ENCODE measurements at regions not wholly inside any gene's neighbourhood (a gene's known extent, or its start where the extent isn't known, plus 50 kb on each side); places are given as distances from the start of the nearest gene placed in this dataset.
A peak's percentile ranks its signal among the peaks of the same experiment; 100 is the strongest.

DNA sequence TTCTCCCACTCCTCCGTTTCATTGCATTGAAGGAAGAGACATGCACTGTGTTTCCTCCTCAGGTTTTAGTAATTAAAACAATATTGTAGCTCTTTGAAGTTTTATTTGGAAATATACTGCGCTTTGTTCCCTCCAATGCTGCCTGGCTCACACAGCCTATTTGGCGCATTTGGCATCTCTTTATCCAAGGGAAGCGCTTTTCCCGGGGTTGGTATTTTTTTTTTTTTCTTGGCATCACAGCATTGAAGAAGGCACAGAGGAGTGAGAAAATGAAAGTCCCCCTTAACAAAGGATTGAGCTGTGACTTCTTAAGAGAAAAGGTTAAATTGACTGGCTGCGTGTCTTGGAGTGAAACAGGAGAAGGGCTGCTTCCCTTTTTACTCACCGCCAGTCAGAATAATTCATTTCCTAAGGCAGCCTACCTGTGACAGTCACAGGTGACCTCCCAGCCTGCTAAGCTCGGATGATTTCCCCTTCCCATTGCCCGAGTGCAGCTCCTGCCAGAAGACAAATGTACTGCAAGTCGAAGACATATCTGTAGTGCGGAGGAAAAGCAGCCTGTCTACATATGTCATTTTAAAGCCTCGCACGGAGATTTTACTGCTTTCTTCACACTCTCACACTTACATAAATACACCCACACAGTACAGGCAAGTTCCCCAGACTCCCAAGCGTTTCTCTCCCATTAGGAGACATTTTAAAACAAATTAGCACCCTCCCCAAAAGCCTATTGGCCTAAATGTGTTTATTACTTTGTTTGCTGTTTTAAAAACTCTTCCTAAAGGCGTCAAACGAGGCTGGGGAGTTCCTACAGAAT lies 665.5 kb upstream of the ZNF608 start:
- intact Hi-C loops (cut with DNase I; ENCODE audit: low total_unique reads), result no loop called here
- no peaks in the 10 kb centered on the region for H3K27me3 ChIP-seq
- peaks cover 3 to 5% of the 10 kb centered on the region in 2 donors for H3K4me1 ChIP-seq
- H3K27ac ChIP-seq, result peak overlapping the region; percentile 65 to 73
- H3K4me3 ChIP-seq, result peak overlapping the region in 1 of 2 donors; percentile 23
- no peaks in the 10 kb centered on the region for H3K36me3 ChIP-seq
- no peaks in the 10 kb centered on the region for H3K9me3 ChIP-seq
- no peak for DNase-seq
- TF ChIP-seq, protein P1, sequence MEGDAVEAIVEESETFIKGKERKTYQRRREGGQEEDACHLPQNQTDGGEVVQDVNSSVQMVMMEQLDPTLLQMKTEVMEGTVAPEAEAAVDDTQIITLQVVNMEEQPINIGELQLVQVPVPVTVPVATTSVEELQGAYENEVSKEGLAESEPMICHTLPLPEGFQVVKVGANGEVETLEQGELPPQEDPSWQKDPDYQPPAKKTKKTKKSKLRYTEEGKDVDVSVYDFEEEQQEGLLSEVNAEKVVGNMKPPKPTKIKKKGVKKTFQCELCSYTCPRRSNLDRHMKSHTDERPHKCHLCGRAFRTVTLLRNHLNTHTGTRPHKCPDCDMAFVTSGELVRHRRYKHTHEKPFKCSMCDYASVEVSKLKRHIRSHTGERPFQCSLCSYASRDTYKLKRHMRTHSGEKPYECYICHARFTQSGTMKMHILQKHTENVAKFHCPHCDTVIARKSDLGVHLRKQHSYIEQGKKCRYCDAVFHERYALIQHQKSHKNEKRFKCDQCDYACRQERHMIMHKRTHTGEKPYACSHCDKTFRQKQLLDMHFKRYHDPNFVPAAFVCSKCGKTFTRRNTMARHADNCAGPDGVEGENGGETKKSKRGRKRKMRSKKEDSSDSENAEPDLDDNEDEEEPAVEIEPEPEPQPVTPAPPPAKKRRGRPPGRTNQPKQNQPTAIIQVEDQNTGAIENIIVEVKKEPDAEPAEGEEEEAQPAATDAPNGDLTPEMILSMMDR (IDR thresholded peaks at IDR 0.05), result no peak
- TF ChIP-seq POLR2A (IDR thresholded peaks at IDR 0.05), result no peak

DNA sequence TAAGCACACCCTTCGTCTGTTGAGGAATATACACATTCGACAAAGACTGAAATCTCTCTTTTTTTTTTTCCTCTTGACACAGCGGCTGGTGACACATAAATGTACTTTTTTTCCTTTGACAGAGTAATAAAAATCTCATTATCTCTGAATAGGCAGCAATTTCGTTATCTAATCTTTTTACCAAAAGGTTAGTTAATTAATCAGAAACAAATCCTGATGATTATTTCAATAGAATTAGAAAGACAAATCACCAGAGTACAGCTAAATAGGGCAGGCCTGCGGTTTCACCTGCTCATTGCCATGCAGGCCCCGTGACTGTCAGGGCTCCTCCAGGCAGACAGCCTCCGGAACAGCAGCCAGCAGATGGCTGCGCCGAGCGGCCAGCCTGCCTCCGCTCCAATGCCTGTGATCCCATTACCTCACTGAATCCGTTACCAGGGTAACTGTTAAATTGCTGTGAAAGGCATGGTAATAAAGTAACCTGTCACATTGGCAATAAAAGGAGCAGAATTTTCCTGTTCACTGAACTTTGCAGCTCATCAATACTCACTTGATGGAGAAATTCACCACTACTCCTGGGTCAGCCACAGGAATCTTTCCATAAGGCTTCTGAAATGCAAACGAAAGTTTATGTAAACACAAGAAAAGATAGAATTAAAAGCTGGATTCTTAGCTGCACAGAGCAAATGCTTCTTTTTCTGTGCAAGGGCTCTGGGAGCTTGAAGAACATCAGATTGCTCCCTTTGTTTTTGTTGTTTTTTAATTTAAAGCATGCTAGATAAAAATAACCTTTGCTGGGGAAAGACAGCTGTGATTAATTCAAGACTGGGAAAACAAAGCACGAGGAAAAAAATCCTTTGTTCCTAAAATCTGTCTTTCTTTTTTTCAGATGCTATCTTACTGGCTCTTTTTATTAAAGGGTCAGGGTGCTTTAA lies 666.4 kb upstream of the ZNF608 start:
- intact Hi-C loops (cut with DNase I; ENCODE audit: low total_unique reads), result no loop called here
- no peak for TF ChIP-seq POLR2A (IDR thresholded peaks at IDR 0.05)
- TF ChIP-seq, protein P1 (IDR thresholded peaks at IDR 0.05), result peak in 3 of 4 experiments; percentile 10 to 34 (median 32)
- H3K9me3 ChIP-seq, result no peaks in the 10 kb centered on the region
- H3K27me3 ChIP-seq, result no peaks in the 10 kb centered on the region
- peak; percentile 52 to 62 for DNase-seq
- H3K36me3 ChIP-seq, result no peaks in the 10 kb centered on the region
- H3K4me3 ChIP-seq, result peak overlapping the region in 1 of 2 donors; percentile 23
- H3K27ac ChIP-seq, result peak overlapping the region; percentile 65 to 73
- H3K4me1 ChIP-seq, result peaks cover 3 to 5% of the 10 kb centered on the region in 2 donors

DNA sequence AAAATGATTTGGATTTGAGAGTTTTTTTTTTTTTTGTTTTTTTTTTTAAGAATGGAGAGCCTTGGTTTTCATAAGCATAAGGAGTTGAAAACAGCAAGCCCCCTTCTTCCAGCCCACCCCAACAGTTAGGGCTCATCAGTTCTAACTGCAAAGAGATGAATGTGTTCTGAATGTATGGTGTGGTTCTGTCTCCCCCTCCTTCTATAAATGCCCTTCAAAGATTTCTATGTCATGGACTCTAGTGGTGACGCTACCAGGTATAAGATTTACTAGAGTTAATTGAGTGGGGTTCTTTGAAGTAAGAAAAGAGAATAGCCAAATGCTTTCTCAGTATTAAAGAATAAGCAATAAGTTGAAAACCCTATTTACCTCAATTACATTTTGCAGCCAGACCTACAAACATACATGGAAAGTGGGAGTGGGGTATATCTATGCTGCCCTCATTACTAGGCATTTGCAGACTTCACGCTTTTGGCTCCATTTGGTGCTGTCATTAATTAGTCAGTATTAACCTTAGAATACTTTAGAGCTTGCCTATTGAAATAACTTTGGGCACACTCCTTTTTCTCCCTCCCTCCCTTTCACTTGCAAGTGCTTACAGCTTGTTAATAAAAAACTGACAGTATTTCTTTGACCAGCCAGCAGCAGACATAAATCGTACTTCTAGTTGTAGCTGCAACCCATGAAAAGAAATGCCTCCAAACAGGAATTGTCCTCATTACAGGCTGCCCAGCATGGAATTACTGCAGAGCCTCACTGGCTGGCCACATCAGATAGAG lies 667.2 kb upstream of the ZNF608 start:
- Histone ChIP-seq H3K4me1 (peaks cover 3 to 5% of the 10 kb centered on the region in 2 donors), H3K36me3 (no peaks in the 10 kb centered on the region), H3K27ac (peak overlapping the region; percentile 65 to 73), H3K9me3 (no peaks in the 10 kb centered on the region), H3K4me3 (no peak overlapping the region), H3K27me3 (no peaks in the 10 kb centered on the region)
- TF ChIP-seq, protein P1 (IDR thresholded peaks at IDR 0.05), result no peak
- TF ChIP-seq POLR2A (IDR thresholded peaks at IDR 0.05), result no peak
- no peak for DNase-seq
- intact Hi-C loops (cut with DNase I; ENCODE audit: low total_unique reads), result no loop called here

DNA sequence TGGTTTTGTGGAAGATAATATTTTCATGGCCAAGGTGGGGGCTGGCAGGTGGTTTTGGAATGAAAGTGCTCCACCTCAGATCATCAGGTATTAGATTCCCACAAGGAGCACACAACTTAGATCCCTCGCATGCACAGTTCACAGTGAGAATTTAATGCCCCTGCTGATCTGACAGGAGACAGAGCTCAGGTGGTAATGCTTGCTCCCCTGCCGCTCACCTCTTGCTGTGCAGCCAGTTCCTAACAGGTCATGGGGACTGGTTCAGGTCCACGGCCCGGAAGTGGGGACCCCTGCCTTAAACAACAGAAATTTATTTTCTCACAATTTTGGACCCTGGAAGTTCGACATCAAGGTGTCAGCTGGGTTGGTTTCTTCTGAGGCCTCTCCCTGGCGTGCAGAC lies 668.7 kb upstream of the ZNF608 start:
- TF ChIP-seq POLR2A (IDR thresholded peaks at IDR 0.05), result no peak
- TF ChIP-seq, protein P1 (IDR thresholded peaks at IDR 0.05), result no peak
- no peaks in the 10 kb centered on the region for H3K9me3 ChIP-seq
- no peak overlapping the region for H3K27ac ChIP-seq
- no peaks in the 10 kb centered on the region for H3K36me3 ChIP-seq
- no peaks in the 10 kb centered on the region for H3K27me3 ChIP-seq
- DNase-seq, result no peak
- intact Hi-C loops (cut with DNase I; ENCODE audit: low total_unique reads), result no loop called here
- no peak overlapping the region for H3K4me3 ChIP-seq
- peaks cover 3 to 5% of the 10 kb centered on the region in 2 donors for H3K4me1 ChIP-seq
